NCI-H2196 (cell line): ENCODE measurements at regions not wholly inside any gene's neighbourhood (a gene's known extent, or its start where the extent isn't known, plus 50 kb on each side); places are given as distances from the start of the nearest gene placed in this dataset.

Experiments used
- DNase-seq: peaks from one replicate; lab custom pipeline; 2025; ENCODE audit not compliant: unreplicated experiment; lab: John Stamatoyannopoulos, UW

- no peak for DNase-seq
Measured at GRCh38 chr16:77590707-77591106, 131.6 kb upstream of the NUDT7 start.

DNA sequence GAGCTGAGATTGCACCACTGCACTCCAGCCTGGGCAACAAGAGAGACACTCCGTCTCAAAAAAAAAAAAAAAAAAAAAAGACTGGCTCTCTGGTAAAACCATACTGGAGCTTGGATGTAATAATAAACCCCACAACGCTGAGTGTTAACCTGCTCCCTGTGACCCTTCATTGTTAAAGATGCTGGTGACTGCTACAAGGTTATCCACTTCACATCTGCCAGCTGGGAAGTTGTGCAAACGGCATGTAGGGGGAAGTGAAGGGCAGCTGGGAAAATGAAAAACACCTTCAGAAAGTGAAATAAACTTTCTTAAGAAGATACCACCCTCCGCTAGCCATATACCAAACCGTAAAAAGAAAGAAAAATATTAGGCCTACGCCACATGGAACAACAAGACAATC, 131.0 kb upstream of the NUDT7 start:
- DNase-seq: no peak

GRCh38 chr16:77592021-77592420, 130.3 kb upstream of the NUDT7 start:
- DNase-seq: no peak

- DNase-seq: no peak
Measured at GRCh38 chr16:77594057-77594456, 128.3 kb upstream of the NUDT7 start.

GRCh38 chr16:77594799-77595596, 127.3 kb upstream of the NUDT7 start:
- DNase-seq: no peak

GRCh38 chr16:77596261-77596660, 126.1 kb upstream of the NUDT7 start:
- DNase-seq: no peak

GRCh38 chr16:77599793-77600415, 122.4 kb upstream of the NUDT7 start:
- peak; percentile 15 for DNase-seq

DNA sequence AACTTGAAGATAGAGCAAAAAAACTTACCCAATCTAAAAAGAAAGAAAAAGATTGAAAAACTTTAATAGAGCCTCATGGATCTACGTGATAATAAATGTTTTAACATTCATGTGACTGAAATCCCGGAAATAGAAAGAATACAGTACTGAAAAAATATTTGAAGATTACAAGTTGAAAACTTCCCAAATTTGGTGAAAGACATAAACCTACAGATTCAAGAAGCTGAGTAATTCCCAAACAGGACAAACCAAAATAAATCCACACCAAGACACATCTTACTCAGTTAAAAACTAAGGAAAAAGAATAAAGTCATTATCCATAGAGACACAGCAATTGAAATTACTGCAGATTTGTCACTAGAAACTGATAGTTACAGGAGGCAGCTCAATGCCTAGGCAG, 121.8 kb upstream of the NUDT7 start:
- DNase-seq: no peak

- no peak for DNase-seq
Measured at GRCh38 chr16:77603656-77604055, 118.7 kb upstream of the NUDT7 start.

DNA sequence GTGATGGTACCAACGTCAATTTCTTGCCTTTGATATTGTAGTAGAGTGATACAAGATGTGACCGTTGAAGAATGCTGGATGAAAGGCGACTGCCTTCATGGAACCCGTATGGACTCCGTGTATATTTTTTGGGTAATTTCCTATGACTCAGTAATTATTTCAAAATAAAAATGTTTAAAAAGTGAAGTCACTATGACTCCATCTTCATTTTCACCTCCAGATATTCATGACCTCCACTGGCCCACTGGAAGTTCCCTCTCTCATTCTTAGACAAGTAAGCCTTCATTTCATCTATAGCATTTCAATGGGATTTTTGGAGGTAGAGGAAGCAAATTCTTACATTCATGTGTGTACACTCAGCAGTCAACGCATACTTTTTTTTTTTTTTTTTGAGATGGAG, 111.8 kb upstream of the NUDT7 start:
- no peak for DNase-seq

- DNase-seq: no peak
Measured at GRCh38 chr16:77611386-77611785, 110.9 kb upstream of the NUDT7 start.

DNA sequence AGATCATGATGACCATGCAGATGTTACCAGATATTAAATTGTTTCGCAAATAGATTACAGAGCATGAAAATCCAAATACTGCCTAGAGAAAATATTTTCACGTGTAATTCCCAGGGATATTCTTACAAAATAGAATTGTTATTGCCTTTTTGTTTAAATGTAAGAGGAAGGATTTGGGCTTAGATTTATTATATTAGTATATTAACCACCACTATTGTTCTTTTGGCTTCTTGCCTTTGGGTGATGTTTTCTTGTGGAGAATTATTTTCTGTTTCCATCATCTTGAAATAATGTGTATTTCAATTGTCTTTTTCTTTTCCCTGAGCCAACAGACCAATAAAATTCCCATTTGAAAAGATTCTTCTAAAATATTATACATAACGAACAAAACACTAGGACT, 109.7 kb upstream of the NUDT7 start:
- DNase-seq: no peak

- no peak for DNase-seq
Measured at GRCh38 chr16:77613095-77613494, 109.2 kb upstream of the NUDT7 start.

GRCh38 chr16:77617553-77617952, 104.8 kb upstream of the NUDT7 start:
- DNase-seq: no peak

DNA sequence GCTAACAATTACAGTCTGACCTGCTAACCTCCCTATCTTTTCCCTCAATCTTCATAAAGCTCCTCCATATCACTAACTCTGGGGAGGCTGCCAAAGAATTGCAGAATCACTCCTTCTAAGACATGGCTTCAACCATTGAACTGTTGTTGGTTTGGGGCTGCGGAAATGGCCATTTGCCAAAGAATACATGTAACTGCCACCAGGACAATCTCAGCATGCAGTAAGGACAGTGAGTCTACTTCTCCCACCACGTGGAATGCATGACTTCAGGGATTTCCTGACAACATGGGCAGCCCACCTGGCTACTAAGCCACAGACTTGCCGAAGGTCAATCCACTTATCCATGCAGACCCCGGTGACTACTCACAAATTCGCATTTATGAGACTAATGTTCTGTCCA, 104.3 kb upstream of the NUDT7 start:
- no peak for DNase-seq

DNA sequence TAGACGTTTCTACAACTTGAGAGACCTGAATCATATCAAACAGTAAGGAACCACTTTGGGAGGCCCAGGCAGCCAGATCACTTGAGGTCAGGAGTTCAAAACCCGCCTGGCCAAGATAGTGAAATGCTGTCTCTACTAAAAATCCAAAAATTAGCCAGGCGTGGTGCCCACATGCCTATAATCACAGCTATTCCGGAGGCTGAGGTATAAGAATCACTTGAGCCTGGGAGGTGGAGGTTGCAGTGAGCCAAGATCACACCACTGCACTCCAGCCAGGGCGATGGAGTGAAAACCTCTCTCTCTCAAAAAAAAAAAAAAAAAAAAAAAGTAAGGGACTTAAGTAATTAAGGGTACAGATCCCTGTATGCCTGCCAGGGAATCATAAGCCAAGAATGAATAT, 103.4 kb upstream of the NUDT7 start:
- DNase-seq: no peak

- no peak for DNase-seq
Measured at GRCh38 chr16:77624085-77624484, 98.2 kb upstream of the NUDT7 start.

GRCh38 chr16:77636615-77637014, 85.7 kb upstream of the NUDT7 start:
- no peak for DNase-seq

DNA sequence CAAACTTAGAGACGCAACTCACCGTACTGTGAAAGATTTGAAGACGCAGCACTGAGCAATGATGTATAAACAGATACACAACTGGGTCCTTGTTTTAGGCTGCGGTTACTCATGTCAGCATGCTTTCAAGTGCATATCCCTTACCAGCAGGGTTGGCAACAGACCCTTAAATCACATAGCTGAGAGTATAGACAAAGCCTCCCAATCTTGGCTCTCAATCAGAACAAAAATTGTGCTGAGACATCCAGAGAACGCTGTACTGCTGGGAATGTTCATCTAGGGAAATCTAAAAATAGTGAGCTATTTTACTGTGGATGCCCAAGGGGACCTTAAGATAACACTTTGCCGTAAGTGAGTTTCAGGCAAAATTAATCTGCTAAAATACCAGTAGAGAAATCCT, 84.4 kb upstream of the NUDT7 start:
- DNase-seq: no peak

GRCh38 chr16:77643176-77643575, 79.1 kb upstream of the NUDT7 start:
- DNase-seq: no peak

DNA sequence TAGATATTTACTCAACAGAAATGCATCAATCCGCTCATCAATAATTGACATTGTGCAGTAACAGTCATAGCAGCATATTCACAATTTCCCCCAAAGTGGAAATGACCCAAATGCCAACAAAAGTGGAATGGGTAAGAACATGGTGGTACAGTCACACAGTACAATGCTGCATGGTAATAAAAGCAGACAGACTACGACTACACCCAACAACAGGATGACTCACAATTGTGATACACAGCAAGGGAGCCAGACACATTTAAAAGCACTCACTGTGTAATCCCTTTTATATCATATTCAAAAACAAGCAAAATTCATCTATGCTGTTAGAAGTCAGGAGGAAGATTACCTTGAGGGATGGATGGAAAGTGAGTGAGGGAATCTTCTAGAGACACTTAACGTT, 76.5 kb upstream of the NUDT7 start:
- no peak for DNase-seq

DNA sequence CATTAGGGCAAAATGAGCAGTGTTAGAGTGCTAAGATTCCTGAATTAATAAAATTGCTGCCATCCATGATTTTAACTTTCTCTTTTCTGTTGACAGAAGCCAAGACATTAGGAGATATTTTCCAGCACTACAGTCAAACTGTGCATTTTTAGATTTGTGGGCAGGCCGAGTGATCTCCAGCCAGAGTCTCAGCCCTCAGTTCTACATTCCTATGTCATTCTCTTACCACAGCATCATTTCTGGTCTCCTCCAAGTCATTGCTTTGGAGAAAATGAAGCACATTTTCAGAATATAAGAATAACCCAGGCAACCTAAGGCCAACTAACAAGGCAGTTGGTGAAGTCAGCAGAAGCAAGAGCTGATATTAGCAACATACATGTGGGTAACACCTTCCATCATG, 74.6 kb upstream of the NUDT7 start:
- DNase-seq: no peak

DNA sequence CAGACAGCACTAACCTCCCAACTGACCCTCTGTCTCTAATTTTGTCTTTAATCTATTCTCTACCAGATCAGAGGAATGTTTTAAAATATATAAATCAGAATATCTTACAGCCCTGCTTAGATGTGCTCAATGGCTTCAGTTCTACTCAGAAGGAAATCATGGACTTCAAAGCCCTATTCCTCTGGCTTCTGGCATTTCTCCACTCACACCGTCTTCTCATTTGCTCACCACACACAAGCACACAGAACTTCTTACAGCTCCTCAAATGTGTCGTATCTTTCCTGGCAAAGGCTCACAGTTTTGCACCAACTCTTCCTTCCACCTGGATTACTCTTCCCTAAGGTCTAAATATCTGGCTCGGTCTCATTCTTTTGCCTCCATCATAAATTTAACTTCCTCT, 71.6 kb upstream of the NUDT7 start:
- DNase-seq: no peak
